C4-2B (cell line): ENCODE measurements at regions not wholly inside any gene's neighbourhood (a gene's known extent, or its start where the extent isn't known, plus 50 kb on each side); places are given as distances from the start of the nearest gene placed in this dataset.

Source experiments
- CTCF ChIP-seq: fragments of 450-650 bp; conservative IDR thresholded peaks from 2 replicates; pipeline ENCODE4 v1.5.1; 2017; ENCODE audit warnings: mild to moderate bottlenecking
- ZFX ChIP-seq: fragments of 450-650 bp; IDR thresholded peaks from 2 replicates; pipeline ENCODE4 v1.6.1; 2017

- TF ChIP-seq CTCF (no peak), ZFX (no peak)
Observed at GRCh38 chr14:71705460-71705859, 226.8 kb upstream of the RGS6 start.
